ENCODE measurements at regions not wholly inside any gene's neighbourhood (a gene's known extent, or its start where the extent isn't known, plus 50 kb on each side); places are given as distances from the start of the nearest gene placed in this dataset.

DNA sequence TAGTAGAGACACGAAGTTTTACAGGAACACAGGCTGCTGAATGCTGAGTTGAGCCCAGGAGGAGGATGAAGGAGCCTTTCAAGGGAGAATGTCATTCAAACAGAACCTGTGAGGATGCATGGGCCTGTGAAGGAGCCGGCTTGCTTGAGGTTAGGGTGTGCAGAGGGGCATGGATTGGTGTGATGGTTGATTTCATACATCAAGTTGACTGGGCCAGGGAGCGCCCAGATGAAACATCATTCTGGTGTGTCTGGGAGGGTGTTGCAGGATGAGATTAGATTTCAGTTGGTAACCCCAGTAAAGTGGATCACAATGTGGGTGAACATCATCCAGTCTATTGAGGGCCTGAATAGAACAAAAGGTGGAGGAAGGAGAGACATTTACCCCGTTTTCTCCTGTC, 243.6 kb downstream of the EDEM1 start:
- no peak for DNase-seq

- no peak for DNase-seq
These were observed 244.4 kb downstream of the EDEM1 start for GRCh38 chr3:5431811-5432378.

- DNase-seq = no peak
These were observed 249.8 kb downstream of the EDEM1 start for GRCh38 chr3:5437296-5437782.

GRCh38 chr3:5437783-5438323, 250.3 kb downstream of the EDEM1 start:
- no peak for DNase-seq

DNA sequence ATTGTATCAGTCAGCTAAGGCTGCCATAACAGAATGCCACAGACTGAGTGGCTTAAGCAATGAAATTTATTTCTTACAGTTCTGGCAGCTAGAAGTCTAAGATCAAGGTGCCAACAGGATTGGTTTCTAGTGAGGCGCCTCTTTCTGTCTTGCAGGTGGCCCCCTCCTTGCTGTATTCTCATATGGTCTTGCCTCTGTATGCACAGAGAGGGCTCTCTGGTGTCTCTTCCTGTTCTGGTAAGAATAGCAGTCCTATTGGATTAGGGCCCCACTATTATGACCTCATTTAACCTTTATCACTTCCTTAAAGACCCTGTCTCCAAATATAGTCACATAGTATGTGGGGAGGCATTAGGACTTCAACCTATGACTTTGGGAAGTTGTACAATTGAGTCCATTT, 253.9 kb downstream of the EDEM1 start:
- no peak for DNase-seq

DNA sequence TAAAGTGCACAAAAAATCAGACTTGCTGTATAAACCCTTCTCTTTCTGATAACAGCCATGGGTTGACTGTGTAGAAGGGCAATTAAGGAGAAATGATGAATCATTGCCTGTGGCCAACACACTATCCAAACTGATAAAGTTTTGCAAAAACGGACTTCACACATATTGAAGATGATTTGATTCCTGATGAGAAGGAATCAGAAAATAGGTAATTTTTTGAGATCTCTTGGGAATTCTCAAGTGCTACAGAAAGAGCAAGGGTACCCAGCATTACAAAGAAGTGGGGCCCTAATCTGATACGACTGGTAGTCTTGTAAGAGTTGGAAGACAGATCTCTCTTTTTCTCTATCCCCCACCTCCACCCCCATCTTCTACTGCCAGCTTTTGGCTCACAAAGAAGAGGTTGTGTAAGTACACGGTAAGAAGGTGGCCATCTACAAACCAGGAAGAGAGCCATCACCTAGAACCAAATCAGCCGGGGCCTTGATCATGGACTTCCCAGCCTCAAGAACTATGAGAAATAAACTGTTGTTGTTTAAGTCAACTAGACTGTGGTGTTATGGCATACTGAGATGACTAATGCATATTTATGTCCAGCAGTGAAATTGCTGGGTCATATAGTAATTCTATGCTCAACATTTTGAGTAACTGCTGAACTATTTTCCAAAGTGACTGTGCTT, 254.7 kb downstream of the EDEM1 start:
- DNase-seq = no peak

- no peak for DNase-seq
These were observed 255.3 kb downstream of the EDEM1 start for GRCh38 chr3:5442786-5443138.

DNA sequence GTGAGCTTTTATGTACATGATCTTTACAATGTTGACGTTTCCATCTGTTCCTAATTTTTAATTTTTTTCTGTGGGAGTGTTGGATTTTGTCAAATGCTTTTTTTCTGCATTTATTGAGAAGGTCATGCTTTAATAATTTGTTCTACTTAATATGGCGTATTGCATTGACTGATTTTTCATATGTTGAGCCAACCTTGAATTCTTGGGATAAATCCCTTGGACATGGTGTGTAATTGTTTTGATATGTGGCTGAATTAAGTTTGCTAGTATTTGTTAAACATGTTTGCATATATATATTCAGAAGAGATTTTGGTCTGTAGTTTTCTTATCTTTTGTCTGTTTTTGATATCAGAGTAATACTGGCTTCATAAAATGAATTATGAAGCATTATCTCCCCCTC, 256.7 kb downstream of the EDEM1 start:
- DNase-seq = no peak

GRCh38 chr3:5445676-5446201, 258.2 kb downstream of the EDEM1 start:
- no peak for DNase-seq

GRCh38 chr3:5448246-5448645, 260.7 kb downstream of the EDEM1 start:
- DNase-seq = no peak

DNA sequence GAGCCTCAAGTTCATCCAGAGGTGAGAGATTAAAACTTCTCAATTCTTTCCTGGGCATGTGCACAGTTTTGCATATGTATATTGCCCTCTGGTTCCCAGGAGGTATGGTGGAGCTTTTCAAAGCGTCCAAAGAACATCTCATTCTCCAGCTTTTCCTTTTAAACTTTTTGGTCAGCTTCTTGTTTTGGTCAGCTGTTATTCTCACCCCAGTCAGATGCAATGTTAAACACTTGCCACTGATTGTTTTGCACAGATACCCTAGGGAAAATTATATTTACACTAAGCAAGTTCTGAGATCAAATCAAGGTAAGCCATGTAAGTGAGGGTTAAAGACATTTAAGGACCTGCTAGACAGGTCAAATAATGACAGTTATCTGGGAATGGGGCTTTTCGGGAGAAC, 261.3 kb downstream of the EDEM1 start:
- DNase-seq = no peak

DNA sequence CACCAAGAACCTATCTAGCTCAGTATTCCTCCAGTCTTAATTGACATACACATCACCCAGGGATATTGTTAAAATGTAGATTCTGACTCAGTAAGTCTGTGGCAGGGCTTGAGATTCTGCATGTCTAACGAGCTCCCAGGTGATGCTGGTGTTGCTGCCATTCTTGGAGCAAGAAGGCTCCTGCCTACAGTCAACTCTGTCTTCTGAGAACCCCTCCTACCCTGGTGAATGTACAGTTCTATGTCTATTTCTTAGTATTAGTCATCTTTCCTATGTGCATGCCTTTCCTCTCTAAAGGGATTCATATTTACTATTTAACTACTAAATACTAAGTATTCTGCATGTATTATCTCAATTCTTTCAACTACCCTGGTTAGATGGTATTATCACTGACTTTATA, 268.7 kb downstream of the EDEM1 start:
- no peak for DNase-seq

DNA sequence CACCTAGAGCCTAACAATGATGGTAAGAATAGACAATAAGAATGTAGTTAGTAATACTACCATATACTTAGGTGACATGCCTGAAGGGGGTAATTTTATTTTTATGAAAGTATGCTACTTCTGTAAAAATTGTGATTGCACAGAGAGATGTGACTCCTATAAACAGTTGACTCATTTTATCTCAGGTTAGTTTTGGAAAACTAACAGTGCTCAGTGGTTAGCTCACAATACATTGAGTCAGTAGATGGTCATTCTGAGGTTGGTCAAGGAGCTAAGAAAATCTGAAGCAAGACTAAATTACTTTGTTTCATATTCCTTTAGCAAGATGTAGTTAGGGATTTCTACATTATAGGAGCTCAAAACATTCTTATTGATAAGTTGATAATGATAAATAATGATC, 271.0 kb downstream of the EDEM1 start:
- no peak for DNase-seq

GRCh38 chr3:5462086-5462485, 274.6 kb downstream of the EDEM1 start:
- DNase-seq = no peak

DNA sequence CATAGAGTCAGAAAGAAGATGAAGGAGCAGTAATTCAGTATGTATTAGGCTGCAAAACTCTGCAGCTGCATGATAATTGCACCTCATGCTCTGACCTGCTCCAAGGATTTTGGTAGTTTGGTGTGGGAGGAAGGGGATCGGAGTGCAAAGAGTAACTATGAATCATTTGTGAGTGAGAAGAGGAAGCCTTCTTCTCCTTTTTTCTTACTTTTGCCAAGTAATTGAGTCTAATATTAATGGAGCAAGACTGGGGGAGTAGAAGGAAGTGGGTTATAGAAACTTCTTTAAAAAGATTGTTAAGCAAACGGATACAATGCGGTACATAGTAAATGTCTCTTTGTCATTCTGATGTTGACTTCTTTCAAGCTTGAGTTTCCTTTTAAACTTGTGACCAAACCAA, 276.5 kb downstream of the EDEM1 start:
- no peak for DNase-seq

DNA sequence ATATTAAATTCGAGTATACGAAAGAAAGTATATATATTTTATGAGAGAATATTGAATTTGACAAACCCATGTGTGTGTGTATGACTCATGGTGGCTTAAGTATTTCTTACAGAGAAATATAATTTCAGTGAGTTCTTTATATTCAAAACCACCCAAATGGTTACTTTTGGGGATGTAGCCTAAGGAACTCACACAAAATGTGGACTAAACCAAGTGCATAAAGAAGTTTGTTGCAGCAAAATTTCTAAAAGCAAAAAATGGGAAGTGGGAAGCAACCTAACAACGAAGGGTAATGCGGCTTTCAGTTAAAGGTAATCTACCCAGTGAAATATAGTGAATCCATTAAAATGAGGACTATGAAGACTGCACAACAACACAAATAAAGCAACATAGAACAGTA, 277.1 kb downstream of the EDEM1 start:
- DNase-seq = no peak

- no peak for DNase-seq
These were observed 277.7 kb downstream of the EDEM1 start for GRCh38 chr3:5465183-5465582.

DNA sequence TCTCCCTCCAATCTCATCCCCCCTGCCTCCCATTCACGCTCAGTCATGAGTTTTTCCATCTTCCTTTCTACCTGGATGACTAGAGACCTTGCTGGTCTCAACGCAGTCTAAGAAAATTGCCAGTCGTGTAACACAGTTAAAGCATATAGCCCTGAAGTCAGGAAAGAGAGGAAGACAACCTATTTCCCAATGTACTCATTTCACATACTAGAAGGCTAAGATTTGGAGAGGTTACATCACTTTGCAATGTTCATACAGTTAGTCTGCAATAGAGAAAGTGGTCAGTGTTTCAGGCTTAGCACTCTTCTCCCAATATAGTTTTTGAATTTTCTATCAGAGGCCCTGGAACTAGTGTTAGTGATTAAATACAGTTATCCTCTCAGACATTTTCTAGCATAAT, 278.6 kb downstream of the EDEM1 start:
- no peak for DNase-seq

DNA sequence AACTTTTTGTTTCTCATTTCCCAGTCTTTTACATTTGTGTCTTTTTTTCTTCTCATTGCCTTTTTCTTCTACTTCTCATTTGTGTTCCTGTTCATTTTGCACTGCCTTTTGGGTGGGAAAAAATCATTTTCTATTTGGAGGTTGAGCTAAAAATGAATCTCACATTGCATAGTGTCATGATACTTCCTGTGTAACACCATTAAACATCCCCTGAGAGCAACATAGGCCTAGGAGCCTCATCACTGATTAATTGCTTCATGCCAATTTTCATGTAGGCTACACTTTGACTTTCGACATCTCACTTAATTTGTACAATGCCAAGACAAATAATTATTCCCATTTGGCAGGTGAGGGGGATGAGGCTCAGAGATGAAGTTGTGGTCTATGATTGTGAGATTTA, 279.2 kb downstream of the EDEM1 start:
- no peak for DNase-seq

GRCh38 chr3:5473471-5473870, 286.0 kb downstream of the EDEM1 start:
- no peak for DNase-seq

GRCh38 chr3:5476403-5476802, 288.9 kb downstream of the EDEM1 start:
- no peak for DNase-seq

GRCh38 chr3:5479229-5479799, 291.8 kb downstream of the EDEM1 start:
- DNase-seq = no peak

DNA sequence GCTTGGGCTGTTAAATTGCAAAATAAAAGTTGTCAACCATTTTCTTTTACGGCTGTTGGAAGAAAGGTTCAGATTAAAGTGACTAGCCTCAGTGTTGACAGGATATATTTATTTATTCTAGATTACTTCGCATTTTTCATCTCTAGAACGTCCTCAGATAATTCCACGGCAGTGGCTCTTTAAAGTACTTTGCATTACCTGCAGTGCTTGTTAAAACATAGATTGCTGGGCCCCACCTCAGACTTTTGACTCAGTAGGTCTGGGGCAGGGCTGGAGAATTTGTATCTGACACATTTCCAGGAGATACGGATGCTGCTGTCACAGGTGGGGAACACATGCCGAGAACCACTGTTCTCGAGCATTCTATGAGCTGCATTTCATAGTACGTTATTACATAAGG, 292.7 kb downstream of the EDEM1 start:
- no peak for DNase-seq

- no peak for DNase-seq
These were observed 297.9 kb downstream of the EDEM1 start for GRCh38 chr3:5485427-5485826.
